ENCODE measurements at regions not wholly inside any gene's neighbourhood (a gene's known extent, or its start where the extent isn't known, plus 50 kb on each side); places are given as distances from the start of the nearest gene placed in this dataset.

GRCh38 chr22:48049116-48049515 lies 1286.7 kb downstream of the TBC1D22A start:
- peaks cover 2% of the 10 kb centered on the region for H3K4me1 Mint-ChIP-seq
- Histone ChIP-seq H3K36me3 (ENCODE audit: insufficient read depth) (no peaks in the 10 kb centered on the region), H3K27me3 (ENCODE audit: insufficient read depth) (no peaks in the 10 kb centered on the region), H3K79me2 (replicated peaks; ENCODE audit: insufficient read depth) (no peaks in the 10 kb centered on the region), H3K4me3 (no peak overlapping the region), H3F3A (replicated peaks; ENCODE audit: low read depth) (no peaks in the 10 kb centered on the region), H4K20me1 (replicated peaks; ENCODE audit: insufficient read depth) (no peaks in the 10 kb centered on the region), H3K4me1 (ENCODE audit: insufficient read depth) (no peaks in the 10 kb centered on the region), H3K4me2 (no peak overlapping the region), H2AFZ (no peak overlapping the region), H3K27ac (ENCODE audit: low read depth) (no peak overlapping the region), H3K9me2 (ENCODE audit: insufficient read depth) (no peaks in the 10 kb centered on the region)
- no peak overlapping the region for H3K4me3 Mint-ChIP-seq
- H3K36me3 Mint-ChIP-seq (ENCODE audit: low read depth), result no peaks in the 10 kb centered on the region
- no peak for DNase-seq (ENCODE audit: low spot score)
- TF ChIP-seq STAT1 (IDR thresholded peaks at IDR 0.05; ENCODE audit: unreplicated experiment), result no peak
- H3K27ac Mint-ChIP-seq, result no peak overlapping the region
- H3K9me3 Mint-ChIP-seq, result no peaks in the 10 kb centered on the region; the same call in 2 of the 3 replicates
- ATAC-seq, result no peak
- peaks cover 3% of the 10 kb centered on the region for H3K27me3 Mint-ChIP-seq (ENCODE audit: insufficient read depth, low read depth, poor library complexity)

DNA sequence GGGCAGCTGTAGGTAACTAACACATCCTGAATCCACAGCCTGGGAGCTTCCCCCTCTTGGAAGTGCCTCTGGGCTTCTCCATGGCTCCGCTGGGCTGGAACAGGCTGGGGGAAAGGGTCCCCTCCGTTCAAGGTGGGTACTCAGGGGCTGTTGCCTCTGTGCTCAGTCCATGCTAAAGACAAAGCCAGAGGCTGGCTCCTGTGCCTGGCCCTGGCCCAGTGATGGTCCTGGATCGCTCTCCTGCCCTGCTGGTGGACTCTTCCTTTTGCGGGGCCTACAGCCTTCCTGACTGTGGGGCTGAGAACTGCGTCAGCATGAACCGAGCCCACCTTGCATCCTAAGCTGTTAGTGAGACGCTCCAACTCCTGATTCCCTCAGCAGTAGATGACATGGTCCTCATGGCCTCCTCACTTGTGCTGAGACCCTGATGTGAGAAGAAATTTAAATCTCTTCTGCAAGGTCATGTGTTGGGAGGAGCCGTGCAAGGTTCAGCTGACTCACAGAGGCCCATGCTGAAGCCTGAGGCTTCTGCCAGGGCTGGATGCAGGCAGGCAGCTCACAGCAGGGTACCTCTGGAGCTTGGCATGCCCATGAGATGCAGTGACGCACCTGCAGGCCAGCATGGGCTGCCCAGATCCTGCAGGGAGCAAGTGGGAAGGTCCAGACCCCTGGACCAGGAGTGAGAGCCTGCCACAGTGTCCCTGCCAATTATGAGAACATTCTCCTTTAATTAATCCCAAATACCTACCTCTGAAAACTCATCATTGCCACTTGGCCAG lies 1285.5 kb downstream of the TBC1D22A start:
- Histone ChIP-seq H3K79me2 (replicated peaks; ENCODE audit: insufficient read depth) (no peaks in the 10 kb centered on the region), H3K4me3 (no peak overlapping the region), H3K4me1 (ENCODE audit: insufficient read depth) (no peaks in the 10 kb centered on the region), H4K20me1 (replicated peaks; ENCODE audit: insufficient read depth) (no peaks in the 10 kb centered on the region), H2AFZ (no peak overlapping the region), H3F3A (replicated peaks; ENCODE audit: low read depth) (no peaks in the 10 kb centered on the region), H3K4me2 (no peak overlapping the region), H3K36me3 (ENCODE audit: insufficient read depth) (no peaks in the 10 kb centered on the region), H3K27ac (ENCODE audit: low read depth) (no peak overlapping the region), H3K9me2 (ENCODE audit: insufficient read depth) (no peaks in the 10 kb centered on the region), H3K27me3 (ENCODE audit: insufficient read depth) (no peaks in the 10 kb centered on the region)
- no peaks in the 10 kb centered on the region; the same call in 2 of the 3 replicates for H3K9me3 Mint-ChIP-seq
- H3K27me3 Mint-ChIP-seq (ENCODE audit: insufficient read depth, low read depth, poor library complexity), result peaks cover 4% of the 10 kb centered on the region
- peaks cover 5% of the 10 kb centered on the region for H3K4me1 Mint-ChIP-seq
- no peak overlapping the region for H3K4me3 Mint-ChIP-seq
- H3K27ac Mint-ChIP-seq, result no peak overlapping the region
- H3K36me3 Mint-ChIP-seq (ENCODE audit: low read depth), result no peaks in the 10 kb centered on the region
- ATAC-seq (no peak), DNase-seq (ENCODE audit: low spot score) (no peak)
- TF ChIP-seq ZNF114 (CRISPR knock-in tag; IDR thresholded peaks at IDR 0.05), result no peak
- TF ChIP-seq ZNF331 (CRISPR knock-in tag; IDR thresholded peaks at IDR 0.05; ENCODE audit: low read depth), result no peak
- TF ChIP-seq REST (IDR thresholded peaks at IDR 0.05; ENCODE audit: unreplicated experiment), result no peak
- no peak for TF ChIP-seq NANOG (IDR thresholded peaks at IDR 0.05; ENCODE audit: borderline replicate concordance)
- TF ChIP-seq EZH2phosphoT487 (IDR thresholded peaks at IDR 0.05; ENCODE audit: unreplicated experiment), result no peak
- TF ChIP-seq ZNF462 (CRISPR knock-in tag; IDR thresholded peaks at IDR 0.05), result no peak
- TF ChIP-seq, protein P1, sequence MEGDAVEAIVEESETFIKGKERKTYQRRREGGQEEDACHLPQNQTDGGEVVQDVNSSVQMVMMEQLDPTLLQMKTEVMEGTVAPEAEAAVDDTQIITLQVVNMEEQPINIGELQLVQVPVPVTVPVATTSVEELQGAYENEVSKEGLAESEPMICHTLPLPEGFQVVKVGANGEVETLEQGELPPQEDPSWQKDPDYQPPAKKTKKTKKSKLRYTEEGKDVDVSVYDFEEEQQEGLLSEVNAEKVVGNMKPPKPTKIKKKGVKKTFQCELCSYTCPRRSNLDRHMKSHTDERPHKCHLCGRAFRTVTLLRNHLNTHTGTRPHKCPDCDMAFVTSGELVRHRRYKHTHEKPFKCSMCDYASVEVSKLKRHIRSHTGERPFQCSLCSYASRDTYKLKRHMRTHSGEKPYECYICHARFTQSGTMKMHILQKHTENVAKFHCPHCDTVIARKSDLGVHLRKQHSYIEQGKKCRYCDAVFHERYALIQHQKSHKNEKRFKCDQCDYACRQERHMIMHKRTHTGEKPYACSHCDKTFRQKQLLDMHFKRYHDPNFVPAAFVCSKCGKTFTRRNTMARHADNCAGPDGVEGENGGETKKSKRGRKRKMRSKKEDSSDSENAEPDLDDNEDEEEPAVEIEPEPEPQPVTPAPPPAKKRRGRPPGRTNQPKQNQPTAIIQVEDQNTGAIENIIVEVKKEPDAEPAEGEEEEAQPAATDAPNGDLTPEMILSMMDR (conservative IDR thresholded peaks at IDR 0.05; ENCODE audit: low read depth in 2 of 2), result no peak
- no peak for TF ChIP-seq STAT1 (IDR thresholded peaks at IDR 0.05; ENCODE audit: unreplicated experiment)
- no peak for TF ChIP-seq EZH2 (IDR thresholded peaks at IDR 0.05; ENCODE audit: low read depth, unreplicated experiment)
- no peak for TF ChIP-seq JUNB (IDR thresholded peaks at IDR 0.05; ENCODE audit: unreplicated experiment)

Data from GM23338 (cell line).